ENCODE measurements at regions not wholly inside any gene's neighbourhood (a gene's known extent, or its start where the extent isn't known, plus 50 kb on each side); places are given as distances from the start of the nearest gene placed in this dataset.

DNA sequence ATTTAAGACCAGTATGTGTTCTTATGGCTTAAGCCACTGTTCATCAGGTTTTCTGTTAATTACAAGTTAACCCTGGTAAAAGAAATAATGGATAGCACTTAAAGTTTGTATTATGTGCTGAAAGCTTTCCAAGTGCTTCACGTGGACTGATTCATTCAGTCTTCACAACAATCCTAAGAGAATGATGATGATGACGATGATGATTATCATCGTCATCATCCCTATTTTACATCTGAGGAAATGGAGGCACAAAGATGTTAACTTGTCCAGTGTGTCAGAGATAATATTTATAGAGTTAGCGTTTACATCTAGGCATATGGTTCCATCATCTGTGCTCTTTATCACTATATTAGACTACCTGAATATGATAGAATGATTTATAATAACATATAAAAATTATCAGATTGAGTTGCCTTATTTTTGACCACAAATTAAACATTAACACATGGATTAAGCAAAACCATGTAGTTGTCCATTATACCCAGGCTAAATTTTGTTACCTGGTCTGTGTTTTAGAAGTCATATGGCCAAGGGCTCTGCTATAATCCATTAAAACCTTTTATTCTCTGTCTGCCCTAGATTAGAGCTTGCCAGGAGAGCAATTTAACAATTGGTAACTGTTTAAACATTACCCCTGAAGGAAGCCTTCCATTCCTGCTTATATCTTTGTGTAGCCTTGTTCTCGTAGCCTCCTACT, 102.3 kb upstream of the MAP3K1 start:
- TF ChIP-seq, protein P1, sequence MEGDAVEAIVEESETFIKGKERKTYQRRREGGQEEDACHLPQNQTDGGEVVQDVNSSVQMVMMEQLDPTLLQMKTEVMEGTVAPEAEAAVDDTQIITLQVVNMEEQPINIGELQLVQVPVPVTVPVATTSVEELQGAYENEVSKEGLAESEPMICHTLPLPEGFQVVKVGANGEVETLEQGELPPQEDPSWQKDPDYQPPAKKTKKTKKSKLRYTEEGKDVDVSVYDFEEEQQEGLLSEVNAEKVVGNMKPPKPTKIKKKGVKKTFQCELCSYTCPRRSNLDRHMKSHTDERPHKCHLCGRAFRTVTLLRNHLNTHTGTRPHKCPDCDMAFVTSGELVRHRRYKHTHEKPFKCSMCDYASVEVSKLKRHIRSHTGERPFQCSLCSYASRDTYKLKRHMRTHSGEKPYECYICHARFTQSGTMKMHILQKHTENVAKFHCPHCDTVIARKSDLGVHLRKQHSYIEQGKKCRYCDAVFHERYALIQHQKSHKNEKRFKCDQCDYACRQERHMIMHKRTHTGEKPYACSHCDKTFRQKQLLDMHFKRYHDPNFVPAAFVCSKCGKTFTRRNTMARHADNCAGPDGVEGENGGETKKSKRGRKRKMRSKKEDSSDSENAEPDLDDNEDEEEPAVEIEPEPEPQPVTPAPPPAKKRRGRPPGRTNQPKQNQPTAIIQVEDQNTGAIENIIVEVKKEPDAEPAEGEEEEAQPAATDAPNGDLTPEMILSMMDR (IDR thresholded peaks at IDR 0.05; ENCODE audit: low read depth, low read length) = no peak
- no peak overlapping the region for H3K4me3 ChIP-seq (replicated peaks in 1 of 2; ENCODE audit: low read depth in 2 of 2, low read length in 2 of 2)
- no peak for DNase-seq (ENCODE audit: low read depth in 2 of 2)

DNA sequence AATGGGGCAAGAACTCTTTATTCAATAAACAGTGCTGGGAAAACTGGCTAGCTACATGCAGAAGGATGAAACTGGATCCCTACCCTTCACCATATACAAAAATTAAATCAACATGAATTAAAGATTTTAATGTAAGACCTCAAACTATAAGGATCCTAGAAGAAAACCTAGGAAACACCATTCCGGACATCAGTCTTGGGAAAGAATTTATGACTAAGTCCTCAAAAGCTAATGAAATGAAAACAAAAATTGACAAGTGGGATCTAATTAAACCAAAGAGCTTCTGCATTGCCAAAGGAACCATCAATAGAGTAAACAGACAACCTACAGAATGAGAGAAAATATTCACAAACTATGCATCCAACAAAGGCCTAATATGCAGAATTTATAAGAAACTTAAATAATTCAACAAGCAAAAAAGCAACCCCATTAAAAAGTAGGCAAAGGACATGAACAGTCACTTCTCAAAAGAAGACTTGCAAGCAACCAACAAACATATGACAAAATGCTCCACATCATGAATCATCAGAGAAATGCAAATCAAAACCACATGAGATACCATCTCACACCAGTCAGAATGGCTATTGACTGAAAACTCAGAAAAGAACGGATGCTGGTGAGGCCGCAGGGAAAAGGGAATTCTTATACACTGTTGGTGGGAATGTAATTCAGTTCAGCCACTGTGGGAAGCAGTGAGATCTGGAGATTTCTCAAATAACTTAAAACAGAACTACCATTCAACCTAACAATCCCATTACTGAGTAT, 104.3 kb upstream of the MAP3K1 start:
- TF ChIP-seq, protein P1 (IDR thresholded peaks at IDR 0.05; ENCODE audit: low read depth, low read length) = no peak
- no peak overlapping the region for H3K4me3 ChIP-seq (replicated peaks in 1 of 2; ENCODE audit: low read depth in 2 of 2, low read length in 2 of 2)
- peak; percentile 3 to 28 for DNase-seq (ENCODE audit: low read depth in 2 of 2)

DNA sequence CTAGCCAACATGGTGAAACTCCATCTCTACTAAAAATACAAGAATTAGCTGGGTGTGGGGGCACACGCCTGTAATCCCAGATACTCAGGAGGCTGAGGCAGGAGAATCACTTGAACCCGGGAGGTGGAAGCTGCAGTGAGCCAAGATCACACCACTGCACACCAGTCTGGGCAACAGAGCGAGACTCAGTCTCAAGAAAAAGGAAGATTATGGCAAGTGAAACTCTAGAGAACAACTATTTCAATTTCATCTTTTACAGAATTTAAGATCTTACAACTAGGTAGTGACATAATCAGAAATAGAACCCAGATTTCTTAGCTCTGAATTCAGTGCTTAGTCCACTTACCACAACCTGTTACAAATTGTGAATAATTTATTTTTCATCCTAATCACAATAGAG, 108.8 kb upstream of the MAP3K1 start:
- TF ChIP-seq, protein P1 (IDR thresholded peaks at IDR 0.05; ENCODE audit: low read depth, low read length) = no peak
- DNase-seq (ENCODE audit: low read depth in 2 of 2) = no peak
- no peak overlapping the region for H3K4me3 ChIP-seq (replicated peaks in 1 of 2; ENCODE audit: low read depth in 2 of 2, low read length in 2 of 2)

DNA sequence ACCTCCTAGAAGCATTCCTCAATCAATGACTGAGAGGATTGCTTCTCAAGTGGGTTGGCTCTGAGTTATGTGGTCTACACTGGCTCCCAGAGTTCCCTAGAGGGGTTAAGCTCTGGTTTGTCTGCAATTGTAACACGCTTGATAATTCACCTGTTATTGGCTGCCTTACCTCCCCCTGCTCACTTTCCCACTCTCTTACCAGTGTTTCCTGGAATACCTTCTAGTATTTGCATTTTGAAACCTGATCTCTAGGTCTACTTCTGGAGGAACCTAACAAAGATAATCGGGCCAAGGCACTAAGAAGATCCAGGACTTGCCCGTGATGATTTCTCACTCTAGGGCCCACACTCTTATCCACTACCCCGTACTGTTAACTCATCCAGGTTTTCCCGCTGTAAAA, 110.1 kb upstream of the MAP3K1 start:
- TF ChIP-seq, protein P1 (IDR thresholded peaks at IDR 0.05; ENCODE audit: low read depth, low read length) = no peak
- no peak for DNase-seq (ENCODE audit: low read depth in 2 of 2)
- no peak overlapping the region for H3K4me3 ChIP-seq (replicated peaks in 1 of 2; ENCODE audit: low read depth in 2 of 2, low read length in 2 of 2)

DNA sequence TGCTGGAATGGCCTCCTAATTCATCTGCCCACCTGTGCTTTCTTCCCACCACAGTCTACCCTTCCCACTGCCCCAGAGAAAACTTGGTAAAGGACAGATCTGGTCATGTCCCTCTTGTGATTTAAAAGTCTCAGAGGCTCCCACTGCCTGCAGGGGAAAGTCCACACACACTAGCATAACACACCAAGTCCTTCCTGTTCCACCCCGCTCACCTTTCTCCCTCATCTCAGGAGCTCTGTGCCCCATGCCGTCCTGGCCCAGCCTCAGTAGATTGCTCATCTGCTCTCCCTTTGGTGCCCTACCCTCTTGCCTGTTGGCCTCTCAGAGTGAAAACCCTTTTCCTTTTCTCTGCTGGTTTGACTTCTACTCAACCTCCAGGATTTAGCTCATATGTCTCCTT, 111.4 kb upstream of the MAP3K1 start:
- DNase-seq (ENCODE audit: low read depth in 2 of 2) = no peak
- no peak overlapping the region for H3K4me3 ChIP-seq (replicated peaks in 1 of 2; ENCODE audit: low read depth in 2 of 2, low read length in 2 of 2)
- TF ChIP-seq, protein P1 (IDR thresholded peaks at IDR 0.05; ENCODE audit: low read depth, low read length) = no peak

DNA sequence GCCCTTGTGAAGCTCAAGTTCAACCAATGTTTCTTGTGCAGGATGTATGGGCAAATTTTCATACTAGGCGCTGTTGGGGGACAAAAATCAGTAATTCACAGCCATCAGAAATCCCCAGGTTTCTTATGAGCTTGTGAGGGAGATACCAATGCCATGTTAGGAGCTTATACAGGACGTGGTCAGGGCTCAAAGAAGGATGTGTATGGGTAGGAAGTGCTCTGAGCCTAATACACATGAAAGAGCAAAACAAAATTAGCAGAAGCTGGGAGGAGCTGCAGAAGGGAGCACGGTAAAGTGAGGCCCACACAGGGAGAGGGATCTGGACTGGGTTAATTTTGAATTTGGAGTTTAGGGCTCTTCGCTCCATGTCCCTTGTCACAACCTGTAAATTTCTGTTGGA, 114.6 kb upstream of the MAP3K1 start:
- no peak for DNase-seq (ENCODE audit: low read depth in 2 of 2)
- H3K4me3 ChIP-seq (replicated peaks in 1 of 2; ENCODE audit: low read depth in 2 of 2, low read length in 2 of 2) = no peak overlapping the region
- TF ChIP-seq, protein P1 (IDR thresholded peaks at IDR 0.05; ENCODE audit: low read depth, low read length) = no peak
